ENCODE measurements at regions not wholly inside any gene's neighbourhood (a gene's known extent, or its start where the extent isn't known, plus 50 kb on each side); places are given as distances from the start of the nearest gene placed in this dataset.

GRCh38 chr14:100399052-100399849 is 76.1 kb downstream of the SLC25A47 start:
- no peak for DNase-seq

GRCh38 chr14:100400115-100400514 is 77.0 kb downstream of the SLC25A47 start:
- DNase-seq = no peak

- no peak for DNase-seq
Measured at GRCh38 chr14:100401031-100401692, 78.0 kb downstream of the SLC25A47 start.

- no peak for DNase-seq
Measured at GRCh38 chr14:100401792-100402191, 78.7 kb downstream of the SLC25A47 start.

- no peak for DNase-seq
Measured at GRCh38 chr14:100402631-100403030, 79.5 kb downstream of the SLC25A47 start.

GRCh38 chr14:100403105-100403504 is 80.0 kb downstream of the SLC25A47 start:
- DNase-seq = no peak

- no peak for DNase-seq
Measured at GRCh38 chr14:100403802-100404365, 80.7 kb downstream of the SLC25A47 start.

- DNase-seq = no peak
Measured at GRCh38 chr14:100404419-100404818, 81.3 kb downstream of the SLC25A47 start.

- no peak for DNase-seq
Measured at GRCh38 chr14:100405760-100406455, 82.8 kb downstream of the SLC25A47 start.

GRCh38 chr14:100406505-100407131 is 83.5 kb downstream of the SLC25A47 start:
- no peak for DNase-seq

GRCh38 chr14:100407376-100408102 is 84.4 kb downstream of the SLC25A47 start:
- DNase-seq = no peak

GRCh38 chr14:100408350-100409002 is 85.3 kb downstream of the SLC25A47 start:
- no peak for DNase-seq

GRCh38 chr14:100409003-100409360 is 85.8 kb downstream of the SLC25A47 start:
- no peak for DNase-seq

GRCh38 chr14:100409651-100410050 is 86.5 kb downstream of the SLC25A47 start:
- no peak for DNase-seq

- no peak for DNase-seq
Measured at GRCh38 chr14:100410056-100410565, 87.0 kb downstream of the SLC25A47 start.

GRCh38 chr14:100413699-100414098 is 90.6 kb downstream of the SLC25A47 start:
- no peak for DNase-seq

- DNase-seq = no peak
Measured at GRCh38 chr14:100415226-100415625, 92.1 kb downstream of the SLC25A47 start.

GRCh38 chr14:100416081-100416680 is 93.0 kb downstream of the SLC25A47 start:
- DNase-seq = no peak

GRCh38 chr14:100416921-100417860 is 94.1 kb downstream of the SLC25A47 start:
- DNase-seq = no peak

GRCh38 chr14:100419856-100420255 is 96.7 kb downstream of the SLC25A47 start:
- no peak for DNase-seq
